Activated CD8-positive, alpha-beta T cell treated with anti-CD3 and anti-CD28 coated beads for 36 hours (primary cell): ENCODE measurements at regions not wholly inside any gene's neighbourhood (a gene's known extent, or its start where the extent isn't known, plus 50 kb on each side); places are given as distances from the start of the nearest gene placed in this dataset.

Source experiments
- ATAC-seq: fragments of 200-7000 bp; cut with Tn5 transposase; one replicate; pipeline ENCODE4 v1.10.0; 2021; ENCODE audit warnings: mild to moderate bottlenecking, moderate library complexity
- CTCF ChIA-PET: fragments of 350-600 bp; sonication (Branson Sonifier 250); formaldehyde crosslinking; loops from one replicate; lab custom pipeline; 2021; ENCODE audit warnings: antibody characterized with exemption; lab: Charles Lee
- POLR2A ChIA-PET: fragments of 350-600 bp; sonication (Branson Sonifier 250); formaldehyde crosslinking; loops from one replicate; lab custom pipeline; 2021; ENCODE audit warnings: antibody characterized with exemption; lab: Charles Lee
- DNase-seq: peaks from one replicate; pipeline ENCODE4 v3.0.0-alpha.2; 2020
- H3K27ac Mint-ChIP-seq: one replicate; pipeline ENCODE4 v1.8.0; 2021; ENCODE audit warnings: mild to moderate bottlenecking, mixed read lengths
- H3K27me3 Mint-ChIP-seq: one replicate; pipeline ENCODE4 v1.8.0; 2021; ENCODE audit warnings: mixed read lengths
- H3K36me3 Mint-ChIP-seq: one replicate; pipeline ENCODE4 v1.8.0; 2021; ENCODE audit warnings: low read depth, mixed read lengths
- H3K4me1 Mint-ChIP-seq: one replicate; pipeline ENCODE4 v1.8.0; 2021; ENCODE audit warnings: low read depth, mixed read lengths
- H3K4me3 Mint-ChIP-seq: one replicate; pipeline ENCODE4 v1.8.0; 2021; ENCODE audit warnings: mild to moderate bottlenecking, moderate library complexity, mixed read lengths
- H3K9me3 Mint-ChIP-seq: one replicate; pipeline ENCODE4 v1.8.0; 2021; ENCODE audit warnings: mixed read lengths
- CTCF ChIP-seq: fragments of 200-600 bp; IDR thresholded peaks from one replicate; pipeline ENCODE4 v1.8.0; 2022; ENCODE audit warnings: antibody characterized with exemption, mild to moderate bottlenecking
- intact Hi-C: fragments of 100-400 bp; cut with micrococcal nuclease; formaldehyde crosslinking; loops from one replicate; pipeline ENCODE4 v1.10.0; 2022

- intact Hi-C loops = no loop called here
- ChIA-PET CTCF (no interaction called here), POLR2A (no interaction called here)
- Mint-ChIP-seq H3K9me3 (no peaks in the 10 kb centered on the region), H3K4me1 (no peaks in the 10 kb centered on the region), H3K4me3 (no peak overlapping the region), H3K27ac (no peak overlapping the region), H3K36me3 (no peaks in the 10 kb centered on the region), H3K27me3 (no peaks in the 10 kb centered on the region)
- TF ChIP-seq CTCF = no peak
- ATAC-seq (no peak), DNase-seq (no peak)
These were observed 274.5 kb downstream of the PRR16 start for GRCh38 chr5:120738568-120738967.

- ATAC-seq = no peak
- intact Hi-C loops = no loop called here
- TF ChIP-seq CTCF = no peak
- no peaks in the 10 kb centered on the region for H3K36me3 Mint-ChIP-seq
- no peak for DNase-seq
- no peaks in the 10 kb centered on the region for H3K4me1 Mint-ChIP-seq
- no peak overlapping the region for H3K27ac Mint-ChIP-seq
- H3K4me3 Mint-ChIP-seq = no peak overlapping the region
- ChIA-PET CTCF (no interaction called here), POLR2A (no interaction called here)
- no peaks in the 10 kb centered on the region for H3K9me3 Mint-ChIP-seq
- H3K27me3 Mint-ChIP-seq = no peaks in the 10 kb centered on the region
These were observed 276.9 kb downstream of the PRR16 start for GRCh38 chr5:120740989-120741388.

GRCh38 chr5:120748474-120748873 is 284.4 kb downstream of the PRR16 start:
- Mint-ChIP-seq H3K9me3 (peaks cover 7% of the 10 kb centered on the region), H3K27me3 (no peaks in the 10 kb centered on the region), H3K4me3 (no peak overlapping the region), H3K36me3 (no peaks in the 10 kb centered on the region), H3K27ac (no peak overlapping the region), H3K4me1 (no peaks in the 10 kb centered on the region)
- no peak for TF ChIP-seq CTCF
- DNase-seq (no peak), ATAC-seq (no peak)
- intact Hi-C loops = no loop called here
- ChIA-PET POLR2A (no interaction called here), CTCF (no interaction called here)

GRCh38 chr5:120749737-120750136 is 285.6 kb downstream of the PRR16 start:
- no peak overlapping the region for H3K27ac Mint-ChIP-seq
- no peak overlapping the region for H3K4me3 Mint-ChIP-seq
- H3K36me3 Mint-ChIP-seq = no peaks in the 10 kb centered on the region
- peaks cover 10% of the 10 kb centered on the region for H3K9me3 Mint-ChIP-seq
- no peak for ATAC-seq
- intact Hi-C loops = no loop called here
- H3K27me3 Mint-ChIP-seq = no peaks in the 10 kb centered on the region
- TF ChIP-seq CTCF = no peak
- no peaks in the 10 kb centered on the region for H3K4me1 Mint-ChIP-seq
- ChIA-PET CTCF (no interaction called here), POLR2A (no interaction called here)
- DNase-seq = no peak

- H3K36me3 Mint-ChIP-seq = no peaks in the 10 kb centered on the region
- DNase-seq (no peak), ATAC-seq (no peak)
- H3K4me3 Mint-ChIP-seq = no peak overlapping the region
- ChIA-PET POLR2A (no interaction called here), CTCF (no interaction called here)
- H3K27me3 Mint-ChIP-seq = no peaks in the 10 kb centered on the region
- intact Hi-C loops = no loop called here
- no peak for TF ChIP-seq CTCF
- H3K9me3 Mint-ChIP-seq = peaks cover 15% of the 10 kb centered on the region
- no peak overlapping the region for H3K27ac Mint-ChIP-seq
- no peaks in the 10 kb centered on the region for H3K4me1 Mint-ChIP-seq
These were observed 295.5 kb downstream of the PRR16 start for GRCh38 chr5:120759587-120759986.
